GM19324 (cell line): ENCODE measurements at regions not wholly inside any gene's neighbourhood (a gene's known extent, or its start where the extent isn't known, plus 50 kb on each side); places are given as distances from the start of the nearest gene placed in this dataset.

Source experiments
- ATAC-seq: cut with Tn5 transposase; IDR thresholded peaks from one replicate; pipeline ENCODE4 v1.9.1; 2021; ENCODE audit warnings: mild to moderate bottlenecking, moderate library complexity; ENCODE audit not compliant: unreplicated experiment, low FRiP score

DNA sequence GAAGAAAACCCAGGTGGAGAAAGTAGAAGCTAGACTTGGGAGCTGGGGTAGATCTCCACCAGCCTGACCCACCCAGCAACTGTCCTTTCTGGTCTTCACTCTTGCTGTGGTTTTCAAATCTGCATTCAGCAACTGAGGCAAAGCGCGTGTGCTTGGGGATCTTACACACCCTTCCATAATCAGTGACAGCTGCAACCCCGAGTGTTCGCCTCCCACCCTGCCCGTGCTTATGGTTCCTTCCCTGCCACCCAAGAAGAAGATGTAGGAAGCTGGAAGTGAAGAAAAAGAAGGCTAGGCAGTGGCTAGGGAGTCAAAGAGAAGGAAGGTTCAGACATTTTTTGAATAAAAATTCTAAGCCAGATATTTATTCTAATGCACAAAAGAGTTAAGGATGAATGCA lies 162.6 kb upstream of the CCND2 start:
- no peak for ATAC-seq

DNA sequence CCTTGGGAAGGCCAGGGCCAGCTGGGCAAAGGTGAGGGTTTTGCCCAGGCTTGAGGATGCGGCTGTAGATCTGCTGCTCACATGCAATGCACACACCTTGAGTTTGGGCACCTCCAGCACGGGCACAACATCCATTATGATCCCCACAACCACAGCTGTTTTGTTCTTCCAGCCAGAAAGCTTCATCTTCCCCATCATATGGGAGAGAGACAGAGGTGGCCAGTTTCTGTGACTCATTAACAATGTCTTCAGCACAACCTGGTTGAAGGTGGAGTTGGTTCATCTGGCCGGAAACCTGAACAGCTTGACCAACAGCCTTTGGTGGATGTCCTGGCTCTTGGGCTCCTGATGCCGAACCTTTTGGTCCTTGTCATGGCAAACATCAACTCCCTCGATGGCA lies 163.7 kb upstream of the CCND2 start:
- ATAC-seq: no peak

DNA sequence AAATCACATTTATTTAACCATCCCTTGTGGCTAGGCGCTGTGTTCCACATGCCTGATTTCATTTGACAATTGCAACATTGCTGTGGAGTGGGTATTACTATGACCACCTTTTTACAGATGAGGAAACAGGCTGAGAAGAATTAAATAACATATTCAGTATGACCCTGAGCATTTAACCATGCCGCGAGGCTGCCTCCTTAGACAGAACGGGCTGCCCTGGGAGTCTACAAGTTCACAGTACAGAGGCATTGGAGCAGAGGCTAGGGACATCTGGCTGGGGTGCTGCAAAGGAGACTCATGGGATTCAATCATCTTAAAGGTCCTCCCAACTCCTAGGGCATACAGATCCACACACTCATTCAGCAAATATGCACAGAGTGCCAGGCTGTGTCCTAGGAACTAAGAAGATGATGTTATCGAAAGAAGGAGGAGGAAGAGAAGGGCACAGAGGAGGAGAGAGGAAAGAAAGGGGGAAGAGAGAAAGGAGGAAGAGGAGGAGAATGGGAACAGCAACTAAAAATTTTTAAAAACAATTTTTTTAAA lies 164.7 kb upstream of the CCND2 start:
- no peak for ATAC-seq

DNA sequence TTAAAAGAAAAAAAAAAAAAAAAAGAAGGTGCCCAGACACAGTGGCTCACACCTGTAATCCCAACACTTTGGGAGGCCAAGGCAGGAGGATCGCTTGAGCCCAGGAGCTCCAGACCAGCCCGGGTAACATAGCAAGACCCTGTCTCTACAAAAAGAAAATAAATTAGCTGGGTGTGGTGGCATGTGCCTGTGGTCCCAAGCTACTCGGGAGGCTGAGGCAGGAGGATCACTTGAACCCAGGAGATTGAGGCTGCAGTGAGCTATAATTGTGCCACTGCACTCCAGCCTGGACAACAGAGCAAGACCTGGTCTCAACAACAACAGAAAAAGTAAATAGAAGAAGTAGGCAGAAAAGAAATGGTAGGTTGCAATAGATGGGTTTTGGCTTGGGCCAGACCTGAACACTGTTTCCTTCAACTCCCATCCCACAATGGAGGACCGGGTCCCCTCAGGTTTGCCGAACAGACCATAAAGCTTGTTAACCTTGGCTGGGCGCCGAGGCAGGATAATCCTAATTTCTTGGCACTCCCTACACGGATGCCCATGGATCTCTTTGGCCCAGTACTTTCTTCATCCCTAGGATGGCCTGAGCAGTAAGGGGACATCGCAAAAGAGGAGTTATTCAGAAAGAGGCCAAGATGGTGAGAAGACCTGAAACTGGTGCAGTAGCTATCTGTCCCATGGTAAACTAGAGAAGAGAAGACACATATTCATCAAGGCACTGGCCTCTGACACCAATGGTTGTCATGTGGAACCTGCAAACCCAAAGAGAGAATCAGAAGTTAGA lies 165.5 kb upstream of the CCND2 start:
- no peak for ATAC-seq

DNA sequence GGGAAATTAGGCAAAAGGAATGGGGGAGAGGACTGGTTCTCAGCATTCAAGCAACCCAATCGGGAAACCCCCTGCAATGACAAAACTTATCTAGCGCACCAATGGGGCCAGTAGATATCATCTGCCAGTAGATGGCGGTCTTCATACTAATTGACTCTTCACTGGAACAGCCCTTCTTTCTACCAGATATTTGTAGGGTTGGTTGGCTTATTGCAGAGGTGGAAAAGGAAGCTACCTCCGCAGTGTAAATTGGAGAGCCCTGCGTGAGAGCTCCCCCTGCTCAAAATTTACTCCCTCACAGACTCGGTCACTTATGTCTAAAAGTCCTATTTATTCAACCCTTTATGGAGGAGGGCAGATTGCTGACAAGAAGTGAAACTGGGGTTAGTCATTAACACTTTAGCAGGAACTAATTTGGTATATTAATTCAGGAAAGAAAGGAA lies 166.1 kb upstream of the CCND2 start:
- ATAC-seq: peak; percentile 87

DNA sequence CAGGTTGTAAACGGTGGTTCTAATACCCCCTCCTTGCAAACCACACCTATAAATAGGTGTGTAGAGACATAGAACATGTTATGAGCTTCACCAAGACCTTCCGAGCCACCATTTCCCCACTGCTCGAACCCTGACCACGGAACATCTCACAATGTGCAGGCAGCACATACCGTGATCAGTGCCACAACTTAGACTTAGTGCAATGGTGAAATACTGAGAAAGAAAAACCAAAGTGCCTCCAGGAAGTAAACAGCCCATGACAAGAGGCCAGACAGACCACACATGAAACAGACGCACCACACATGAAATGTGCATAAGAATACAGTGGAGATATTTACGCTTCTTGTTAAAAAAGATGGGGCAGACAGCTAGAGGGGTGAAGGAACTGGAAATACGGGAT lies 166.9 kb upstream of the CCND2 start:
- ATAC-seq: no peak

DNA sequence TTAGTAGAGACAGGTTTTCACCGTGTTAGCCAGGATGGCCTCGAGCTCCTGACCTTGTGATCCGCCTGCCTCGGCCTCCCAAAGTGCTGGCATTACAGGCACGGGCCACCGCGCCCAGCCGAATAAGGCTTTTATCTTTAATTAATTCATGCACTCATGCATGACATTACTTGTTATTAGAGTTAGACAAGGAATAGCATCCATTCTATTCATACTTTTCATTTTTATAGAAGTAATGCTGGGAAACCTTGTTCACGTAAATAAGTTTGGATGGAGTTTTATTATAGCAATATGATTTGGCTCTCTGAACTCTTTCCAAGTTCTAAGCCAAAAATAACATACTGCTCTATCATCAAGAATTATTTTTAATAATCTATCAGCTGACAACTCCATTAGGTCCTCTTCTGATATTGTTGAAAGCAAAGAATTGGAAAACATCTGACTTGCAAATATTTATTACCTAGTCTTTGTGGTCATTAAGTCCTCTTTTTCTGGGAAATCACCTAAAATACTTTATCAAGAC lies 168.8 kb upstream of the CCND2 start:
- ATAC-seq: no peak

DNA sequence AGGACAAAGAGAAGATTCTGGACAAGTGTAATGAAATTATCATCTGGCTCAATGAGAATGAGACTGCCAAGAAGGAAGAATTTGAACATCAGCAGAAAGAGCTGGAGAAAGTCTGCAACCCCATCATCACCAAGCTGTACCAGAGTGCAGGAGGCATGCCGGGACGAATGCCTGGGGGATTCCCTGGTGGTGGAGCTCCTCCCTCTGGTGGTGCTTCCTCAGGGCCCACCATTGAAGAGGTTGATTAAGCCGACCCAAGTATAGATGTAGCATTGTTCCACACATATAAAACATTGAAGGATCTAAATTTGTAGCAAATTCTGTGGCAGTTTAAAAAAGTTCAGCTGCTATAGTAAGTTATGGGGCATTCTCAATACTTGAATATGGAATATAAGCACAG lies 174.3 kb upstream of the CCND2 start:
- ATAC-seq: no peak

DNA sequence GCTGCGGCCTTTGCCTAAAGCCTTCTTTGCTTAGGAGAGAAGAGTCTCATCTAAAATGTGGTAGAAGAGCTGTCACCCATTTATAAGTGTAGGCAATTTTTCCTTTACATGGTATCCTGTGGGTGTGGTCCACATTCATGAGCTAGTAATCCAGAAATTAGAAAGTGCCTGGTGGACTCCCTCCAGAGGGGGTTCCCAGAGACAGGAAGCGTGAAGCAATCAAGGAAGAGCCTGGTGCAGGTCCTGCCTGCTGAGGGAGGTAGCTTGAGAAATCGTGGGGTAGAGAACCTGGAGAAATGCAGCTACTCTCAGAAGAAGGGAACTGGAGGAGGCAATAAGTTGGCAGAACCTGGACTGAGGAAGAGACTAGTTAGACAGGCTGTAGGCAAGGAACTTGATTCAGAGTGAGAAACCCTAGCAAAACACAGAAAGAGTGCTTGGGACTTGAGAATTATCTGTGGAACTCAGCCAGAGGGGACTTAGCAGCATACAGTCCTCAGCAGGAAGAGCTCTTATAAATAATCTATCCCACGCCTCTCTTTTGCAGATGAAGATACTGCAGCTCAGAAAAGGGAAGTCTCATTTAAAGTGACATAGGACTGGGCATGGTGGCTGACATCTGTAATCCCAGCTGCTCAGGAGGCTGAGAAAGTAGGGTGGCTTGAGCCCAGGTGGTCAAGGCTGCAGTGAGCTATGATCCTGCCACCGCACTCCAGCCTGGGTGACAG lies 182.4 kb upstream of the CCND2 start:
- no peak for ATAC-seq

DNA sequence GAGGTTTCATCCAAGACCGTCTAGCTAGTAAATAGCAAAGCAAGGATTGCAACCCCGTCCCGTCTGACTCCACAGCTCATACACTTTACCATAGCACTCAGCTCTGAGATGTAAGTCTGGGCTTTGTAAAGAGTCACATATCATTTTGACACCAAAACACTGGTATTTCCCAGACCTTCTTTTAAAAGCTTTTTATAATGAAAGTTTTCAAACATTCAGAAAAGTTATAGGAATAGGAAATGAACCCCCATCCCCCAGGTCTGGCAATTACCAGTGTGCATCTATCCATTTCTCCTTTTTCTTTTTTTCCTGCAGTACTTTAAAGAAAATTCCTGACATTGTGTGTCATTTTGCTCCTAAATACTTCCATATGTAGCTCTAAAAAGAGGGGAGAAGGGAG lies 183.6 kb upstream of the CCND2 start:
- ATAC-seq: no peak

DNA sequence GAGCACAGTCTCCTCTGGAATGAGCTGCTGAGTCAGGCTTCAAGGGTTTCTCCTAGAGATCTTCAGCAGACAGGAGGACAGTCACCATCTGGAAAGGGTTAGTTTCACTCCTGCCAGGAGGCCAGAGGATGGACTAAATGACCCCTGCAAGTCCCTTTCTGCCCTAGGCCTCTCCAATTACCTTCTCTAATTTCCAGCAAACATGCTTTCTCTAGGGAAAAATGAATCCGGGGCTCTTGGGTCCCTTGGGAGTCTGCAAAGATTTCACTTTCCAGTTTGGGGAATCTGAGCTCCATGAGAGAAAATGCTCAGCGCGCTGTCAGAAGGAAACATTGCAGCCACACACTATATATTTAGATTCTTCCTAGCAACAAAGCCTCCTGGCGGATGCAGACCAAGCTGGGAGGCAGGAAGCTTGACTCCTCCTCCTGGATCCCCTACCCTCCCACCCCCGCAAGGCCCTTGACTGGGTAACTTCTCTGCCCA lies 184.4 kb upstream of the CCND2 start:
- ATAC-seq: no peak

DNA sequence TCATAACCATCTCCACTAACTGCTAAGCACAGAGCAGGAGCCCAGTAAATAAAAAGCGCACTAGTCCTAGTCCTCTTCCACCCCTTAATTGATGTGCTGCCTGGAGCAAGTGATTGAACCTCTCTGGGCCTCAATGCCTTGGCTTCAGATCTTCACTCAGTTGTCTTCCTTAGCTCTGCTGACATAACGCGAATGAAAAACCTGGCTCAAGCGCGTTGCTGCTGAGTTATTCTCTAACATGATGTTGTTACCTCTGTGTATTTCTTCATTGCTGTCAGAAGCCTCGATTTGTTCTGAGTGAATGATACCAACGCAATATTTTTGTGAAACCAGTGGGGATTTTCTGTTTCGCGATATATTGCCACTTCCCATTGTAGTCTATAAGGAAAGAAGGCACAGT lies 185.1 kb upstream of the CCND2 start:
- no peak for ATAC-seq

DNA sequence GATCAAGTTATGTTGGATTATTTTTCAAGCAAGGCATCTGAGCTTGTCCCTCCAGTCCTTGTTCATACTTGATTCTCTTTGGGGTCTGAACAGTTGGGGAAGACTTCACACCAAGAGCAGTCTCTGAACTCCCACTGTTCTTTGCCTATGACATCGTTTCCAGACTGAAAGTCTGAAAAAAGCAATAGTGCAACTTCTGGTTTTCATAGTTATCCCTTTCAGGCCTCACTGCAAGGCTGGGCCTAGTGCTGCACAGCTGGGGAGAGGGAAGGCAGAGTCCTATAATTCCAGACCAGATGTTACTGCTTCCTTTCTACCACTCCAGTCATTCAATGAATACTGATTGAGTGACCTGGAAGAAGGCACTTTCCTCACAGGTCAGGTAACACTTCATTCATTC lies 187.1 kb upstream of the CCND2 start:
- ATAC-seq: no peak

DNA sequence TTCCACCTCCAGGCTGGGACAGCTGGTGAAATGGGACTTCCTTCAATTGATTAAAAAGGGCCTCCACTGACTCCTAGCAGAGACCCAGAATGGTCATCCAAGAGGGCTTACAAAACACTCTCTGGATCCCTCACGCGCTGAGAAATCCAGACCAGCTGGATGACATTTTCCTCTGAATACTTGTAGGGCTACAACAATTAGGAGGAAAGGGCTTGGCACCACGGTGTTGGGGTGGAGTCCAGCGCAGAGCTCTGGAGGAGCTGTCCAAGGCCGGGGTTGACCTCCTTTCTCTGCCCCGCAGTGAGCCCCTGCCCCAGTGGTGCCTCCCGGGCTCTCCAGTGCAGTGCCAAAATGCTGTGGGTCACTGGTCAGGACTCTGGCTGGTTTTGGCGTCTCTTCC lies 189.0 kb upstream of the CCND2 start:
- ATAC-seq: no peak

DNA sequence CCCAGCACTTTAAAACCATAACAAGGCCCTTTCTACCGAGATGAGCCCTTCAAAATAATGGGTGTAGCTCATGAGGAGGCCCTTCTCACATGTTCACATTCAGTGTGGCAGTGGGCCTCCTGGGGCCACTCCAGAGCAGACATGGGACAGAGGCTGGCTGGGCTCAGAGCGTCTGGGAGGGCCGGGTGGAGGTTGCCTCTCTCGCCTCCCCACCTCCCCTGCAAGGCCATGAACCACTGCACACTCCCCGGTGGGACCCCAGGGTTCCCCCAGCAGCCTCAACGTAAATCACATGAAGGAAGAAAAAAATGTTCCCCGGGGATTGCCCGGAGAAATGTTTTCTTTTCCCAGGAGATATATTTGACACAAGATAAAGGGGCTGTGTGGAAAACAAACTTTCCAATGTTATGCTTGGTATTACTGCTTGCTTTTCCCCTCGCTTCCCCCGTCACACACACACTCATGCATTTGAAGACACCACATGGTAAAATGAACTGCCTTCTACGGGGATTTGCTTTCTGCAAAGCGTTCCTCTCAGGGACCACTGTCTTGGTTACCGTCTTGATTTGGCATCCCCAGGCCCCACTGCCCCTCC lies 190.7 kb upstream of the CCND2 start:
- no peak for ATAC-seq

DNA sequence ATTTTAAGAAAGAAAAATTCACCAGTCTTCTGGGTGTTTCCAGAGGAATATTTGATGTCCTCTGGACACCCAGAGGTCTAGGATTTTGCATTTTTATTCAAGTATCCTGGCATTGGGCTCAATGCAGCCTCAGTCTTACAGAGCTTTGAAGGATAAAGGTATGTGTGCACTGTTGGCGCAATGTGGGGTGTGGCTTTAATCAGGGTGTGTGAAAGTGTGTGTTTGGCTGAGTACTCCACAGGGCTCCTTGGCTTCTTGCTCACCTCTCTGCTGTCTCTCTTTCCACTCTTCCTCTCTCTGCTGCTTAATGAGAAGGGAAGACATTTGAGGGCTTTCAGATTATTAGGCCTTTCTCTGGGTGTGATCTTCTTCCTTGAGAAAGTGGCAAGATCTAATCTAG lies 193.3 kb upstream of the CCND2 start:
- ATAC-seq: no peak

DNA sequence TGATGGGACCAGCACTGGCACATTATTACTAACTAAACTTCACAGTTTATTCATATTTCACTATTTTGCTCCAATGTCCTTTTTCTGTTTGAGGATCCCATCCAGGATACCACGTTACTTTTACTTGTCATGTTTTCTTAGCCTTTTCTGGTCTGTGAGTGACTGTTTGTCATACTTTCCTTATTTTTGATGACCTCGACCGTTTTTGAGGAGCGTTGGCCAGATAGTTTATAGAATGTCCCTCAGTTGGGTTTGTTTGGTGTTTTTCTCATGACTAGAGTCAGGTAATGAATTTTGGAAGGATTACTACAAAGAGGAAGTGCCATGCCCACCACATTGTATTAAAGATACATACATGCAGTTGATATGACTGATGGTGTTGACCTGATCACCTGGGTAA lies 199.4 kb upstream of the CCND2 start:
- ATAC-seq: no peak

DNA sequence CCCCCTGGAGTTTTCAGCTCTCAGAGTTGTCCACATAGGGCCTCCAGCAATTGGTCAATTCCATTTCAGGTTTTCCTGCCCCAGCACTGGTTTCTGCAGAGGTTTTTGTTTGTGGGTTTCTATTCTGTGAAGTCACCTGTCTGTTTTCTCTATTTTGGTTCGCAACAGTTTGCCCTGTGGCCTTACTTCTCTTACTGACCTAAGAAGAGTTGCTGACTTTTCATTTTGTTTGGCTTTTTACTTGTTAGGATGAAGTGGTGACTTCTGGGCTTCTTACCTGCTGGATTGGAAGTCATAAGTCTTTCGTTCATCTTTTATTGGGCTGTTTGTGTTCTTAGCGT lies 196.4 kb upstream of the PARP11 start:
- ATAC-seq: no peak

DNA sequence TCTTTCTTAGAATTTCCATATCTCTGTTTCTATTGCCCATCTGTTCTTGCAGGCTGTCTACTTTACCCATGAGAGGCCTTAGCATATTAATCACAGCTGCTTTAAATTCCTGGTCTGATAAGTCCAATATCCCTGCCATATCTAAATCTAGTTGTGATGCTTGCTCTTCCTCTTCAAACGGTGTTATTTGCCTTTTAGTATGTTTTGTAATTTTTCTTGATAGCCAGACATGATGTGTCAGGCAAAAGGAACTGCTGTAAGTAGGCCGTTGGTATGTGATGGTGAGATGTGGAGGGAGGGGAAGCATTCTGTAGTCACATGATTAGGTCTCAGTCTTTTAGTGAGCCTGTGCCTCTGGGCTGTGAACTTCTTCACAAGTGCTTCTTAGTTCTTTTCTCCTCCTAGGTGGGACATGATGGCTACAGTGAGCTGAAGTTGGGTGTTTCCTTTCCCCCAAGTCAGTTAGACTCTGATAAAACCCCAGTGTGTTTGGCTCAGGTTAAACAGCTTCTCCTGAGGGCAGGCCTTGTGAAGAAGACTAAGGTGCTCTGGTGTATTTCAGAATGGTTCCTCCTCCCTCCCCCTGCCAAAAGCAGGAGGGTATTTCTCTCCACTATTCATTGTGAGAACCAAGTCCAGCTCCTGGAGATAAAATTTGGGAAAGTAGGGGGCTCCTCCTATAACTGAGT lies 195.9 kb upstream of the PARP11 start:
- ATAC-seq: no peak

DNA sequence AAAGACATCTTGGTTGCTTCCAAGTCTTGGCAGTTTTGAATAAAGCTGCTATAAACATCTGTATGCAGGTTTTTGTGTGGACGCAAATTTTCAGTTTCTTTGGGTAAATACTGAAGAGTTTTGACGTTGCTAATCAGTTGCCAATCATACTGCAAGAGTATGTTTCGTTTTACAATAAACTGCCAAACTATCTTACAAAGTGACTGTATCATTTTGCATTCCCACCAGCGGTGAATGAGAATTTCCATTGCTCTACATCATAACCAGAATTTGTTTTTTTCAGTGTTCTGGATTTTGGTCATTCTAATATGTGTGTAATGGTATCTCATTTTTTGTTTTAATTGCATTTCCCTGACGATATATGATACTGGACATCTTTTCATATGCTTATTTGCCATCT lies 190.8 kb upstream of the PARP11 start:
- no peak for ATAC-seq
